Upper lobe of right lung (tissue), 1 donor: ENCODE measurements at regions not wholly inside any gene's neighbourhood (a gene's known extent, or its start where the extent isn't known, plus 50 kb on each side); places are given as distances from the start of the nearest gene placed in this dataset.
A peak's percentile ranks its signal among the peaks of the same experiment; 100 is the strongest.

ENCODE experiments used
- ATAC-seq: fragments of 200-7000 bp; cut with Tn5 transposase; one replicate; pipeline ENCODE4 v1.9.1; 2020; ENCODE audit warnings: mild to moderate bottlenecking, moderate library complexity
- DNase-seq: peaks from one replicate; pipeline ENCODE4 v3.0.0-alpha.2; 2020
- H3K27ac ChIP-seq: fragments of 200-600 bp; one replicate; pipeline ENCODE4 v1.8.0; 2022
- H3K27me3 ChIP-seq: fragments of 200-600 bp; one replicate; pipeline ENCODE4 v1.8.0; 2022; ENCODE audit warnings: mild to moderate bottlenecking
- H3K36me3 ChIP-seq: fragments of 200-600 bp; one replicate; pipeline ENCODE4 v1.8.0; 2022
- H3K4me1 ChIP-seq: fragments of 200-600 bp; one replicate; pipeline ENCODE4 v1.8.0; 2022
- H3K4me3 ChIP-seq: fragments of 200-600 bp; one replicate; pipeline ENCODE4 v1.8.0; 2022; ENCODE audit warnings: mild to moderate bottlenecking
- H3K9me3 ChIP-seq: fragments of 200-600 bp; one replicate; pipeline ENCODE4 v1.8.0; 2022
- CTCF ChIP-seq: fragments of 200-600 bp; IDR thresholded peaks from one replicate; pipeline ENCODE4 v1.8.0; 2022; ENCODE audit warnings: antibody characterized with exemption
- intact Hi-C: fragments of 100-400 bp; cut with DNase I; formaldehyde crosslinking; loops from one replicate; pipeline ENCODE4 v1.11.0; 2022
- donor health status: DM: no; HTN: yes; CAD: no; lungs with severe emphysema.

DNA sequence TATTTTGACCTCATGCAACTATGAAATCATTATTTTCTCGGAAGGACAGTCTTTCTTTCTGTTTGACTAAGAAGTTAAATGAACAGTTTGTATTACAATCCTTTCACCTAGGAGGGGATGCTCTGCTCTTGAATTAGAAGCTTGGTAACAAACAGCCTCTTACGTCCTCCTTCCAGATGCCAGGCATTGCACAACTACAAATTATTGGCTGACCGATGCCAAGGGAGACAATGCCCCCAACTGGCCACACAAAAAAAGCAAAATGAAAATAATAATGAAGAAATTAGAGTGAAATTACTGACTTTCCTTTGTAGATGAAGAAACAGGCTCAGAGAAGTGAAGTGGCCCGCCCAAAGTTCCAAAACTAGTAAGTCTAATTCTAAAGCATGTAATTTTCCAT lies 177.9 kb downstream of the CYRIA start:
- Histone ChIP-seq H3K27ac (no peak overlapping the region), H3K27me3 (no peaks in the 10 kb centered on the region), H3K4me3 (no peak overlapping the region), H3K4me1 (no peaks in the 10 kb centered on the region), H3K36me3 (no peaks in the 10 kb centered on the region), H3K9me3 (no peaks in the 10 kb centered on the region)
- DNase-seq, result no peak
- intact Hi-C loops, result no loop called here
- ATAC-seq, result peak; percentile 83
- TF ChIP-seq CTCF, result peak; percentile 55

DNA sequence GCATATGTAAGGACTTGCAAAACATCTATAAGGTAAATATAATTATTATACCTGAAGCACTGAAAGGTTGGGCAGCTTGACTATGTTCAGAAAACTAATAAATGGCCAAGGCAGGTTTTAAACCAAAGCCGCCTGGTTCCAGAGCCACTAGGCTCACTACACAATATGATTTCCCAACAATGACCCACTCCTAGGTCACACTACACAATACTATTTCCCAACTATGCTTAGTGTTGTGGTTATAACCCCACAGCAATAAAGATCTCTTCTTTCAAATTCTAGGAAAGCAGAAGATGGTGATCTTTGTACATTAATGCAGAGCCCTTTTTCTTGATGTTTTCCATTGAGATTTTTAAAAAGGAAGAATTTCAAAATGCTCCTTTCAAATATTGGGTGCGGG lies 180.4 kb downstream of the CYRIA start:
- Histone ChIP-seq H3K36me3 (no peaks in the 10 kb centered on the region), H3K4me3 (no peak overlapping the region), H3K9me3 (no peaks in the 10 kb centered on the region), H3K27me3 (no peaks in the 10 kb centered on the region), H3K27ac (no peak overlapping the region), H3K4me1 (no peaks in the 10 kb centered on the region)
- TF ChIP-seq CTCF, result no peak
- no peak for DNase-seq
- intact Hi-C loops, result no loop called here
- ATAC-seq, result no peak

DNA sequence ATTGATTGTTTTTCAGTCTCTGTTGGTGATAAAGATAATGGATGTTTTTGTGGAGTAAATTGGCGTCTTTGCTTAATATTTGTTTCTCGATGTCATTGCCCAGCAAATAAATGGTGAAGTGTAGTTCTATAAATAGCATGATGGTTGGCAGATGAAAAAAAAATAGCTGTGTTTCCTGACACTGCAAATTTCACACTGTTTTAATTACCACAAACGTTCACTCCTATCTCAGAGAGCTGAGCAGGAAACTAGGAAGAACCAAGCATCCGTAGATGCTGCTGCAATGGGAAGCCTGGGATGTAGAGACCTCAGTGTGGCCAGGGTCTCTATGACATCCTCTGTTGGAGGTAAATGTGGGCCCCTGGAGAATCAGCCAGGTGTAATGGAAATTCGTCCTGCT lies 183.2 kb downstream of the CYRIA start:
- Histone ChIP-seq H3K27ac (no peak overlapping the region), H3K9me3 (no peaks in the 10 kb centered on the region), H3K4me1 (no peaks in the 10 kb centered on the region), H3K36me3 (no peaks in the 10 kb centered on the region), H3K4me3 (no peak overlapping the region), H3K27me3 (no peaks in the 10 kb centered on the region)
- ATAC-seq (no peak), DNase-seq (no peak)
- TF ChIP-seq CTCF, result no peak
- intact Hi-C loops, result no loop called here

- no peak for DNase-seq
- intact Hi-C loops, result no loop called here
- no peak for TF ChIP-seq CTCF
- H3K27ac ChIP-seq, result no peak overlapping the region
- H3K9me3 ChIP-seq, result no peaks in the 10 kb centered on the region
- H3K4me3 ChIP-seq, result no peak overlapping the region
- no peaks in the 10 kb centered on the region for H3K36me3 ChIP-seq
- no peak for ATAC-seq
- H3K4me1 ChIP-seq, result no peaks in the 10 kb centered on the region
- H3K27me3 ChIP-seq, result no peaks in the 10 kb centered on the region
Observed at GRCh38 chr2:16481351-16481750, 184.3 kb downstream of the CYRIA start.

DNA sequence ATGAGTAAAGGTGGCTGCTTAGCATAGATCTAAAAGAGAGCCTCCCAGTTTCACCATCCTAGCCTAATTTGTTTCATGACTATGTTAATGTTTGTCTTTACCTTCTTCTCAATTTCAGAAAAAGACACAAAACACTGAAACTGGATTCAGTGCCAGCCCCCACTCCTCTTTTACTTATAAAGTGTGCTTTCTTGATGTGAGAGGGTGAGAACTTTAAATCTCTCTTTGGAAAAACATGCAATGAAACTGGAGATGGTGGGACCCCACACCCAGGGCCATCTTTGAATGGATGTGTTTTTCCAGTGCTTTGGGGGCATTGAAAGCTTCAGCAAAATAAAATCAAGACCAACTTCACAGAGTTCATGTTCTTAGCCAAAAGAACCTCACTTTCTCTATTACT lies 185.9 kb downstream of the CYRIA start:
- DNase-seq, result no peak
- H3K4me1 ChIP-seq, result no peaks in the 10 kb centered on the region
- H3K27ac ChIP-seq, result no peak overlapping the region
- no peaks in the 10 kb centered on the region for H3K36me3 ChIP-seq
- intact Hi-C loops, result no loop called here
- H3K4me3 ChIP-seq, result no peak overlapping the region
- H3K27me3 ChIP-seq, result no peaks in the 10 kb centered on the region
- TF ChIP-seq CTCF, result no peak
- ATAC-seq, result no peak
- H3K9me3 ChIP-seq, result no peaks in the 10 kb centered on the region

DNA sequence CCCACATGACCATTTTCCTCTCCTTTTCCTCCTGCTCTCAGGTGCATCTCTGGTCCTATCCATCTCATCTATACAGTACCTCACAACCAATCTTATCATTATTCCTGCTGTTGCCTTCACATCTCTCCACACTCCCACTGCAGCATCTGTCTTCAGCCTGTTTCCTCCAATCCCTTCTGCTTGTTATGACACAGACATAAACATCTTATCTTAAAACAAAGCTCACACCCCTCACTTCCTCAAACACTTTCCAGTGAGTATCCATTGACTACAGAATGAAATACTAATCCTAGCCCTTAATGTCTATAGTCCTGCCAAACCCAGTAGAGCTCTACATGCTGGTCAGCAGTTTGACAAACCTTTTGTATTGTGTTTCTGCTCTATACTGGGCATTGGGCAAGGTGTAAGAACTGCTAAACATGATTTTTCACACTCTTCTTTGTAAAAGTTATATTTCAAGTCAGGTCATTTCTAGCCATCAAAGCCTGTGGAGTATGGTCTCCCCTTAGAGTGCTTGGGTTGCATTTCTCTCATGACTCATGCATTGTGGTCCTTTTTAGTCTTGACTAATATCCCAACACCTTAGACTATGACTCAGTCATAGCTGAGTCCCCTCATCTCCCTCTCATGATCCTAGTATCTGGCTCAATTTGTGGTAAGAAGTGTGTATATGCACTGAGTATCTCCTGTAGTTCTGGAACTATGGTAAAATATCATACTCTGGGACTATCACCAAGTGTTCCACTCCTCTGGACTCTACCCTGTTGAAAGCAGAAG lies 187.0 kb downstream of the CYRIA start:
- no peak for ATAC-seq
- no peak for TF ChIP-seq CTCF
- intact Hi-C loops, result no loop called here
- no peak for DNase-seq
- H3K36me3 ChIP-seq, result no peaks in the 10 kb centered on the region
- H3K27ac ChIP-seq, result no peak overlapping the region
- no peak overlapping the region for H3K4me3 ChIP-seq
- H3K9me3 ChIP-seq, result no peaks in the 10 kb centered on the region
- H3K4me1 ChIP-seq, result no peaks in the 10 kb centered on the region
- H3K27me3 ChIP-seq, result no peaks in the 10 kb centered on the region
